GM12891 (cell line): ENCODE measurements at regions not wholly inside any gene's neighbourhood (a gene's known extent, or its start where the extent isn't known, plus 50 kb on each side); places are given as distances from the start of the nearest gene placed in this dataset.
A peak's percentile ranks its signal among the peaks of the same experiment; 100 is the strongest.

ENCODE experiments used
- DNase-seq: peaks from one replicate; pipeline ENCODE4 v3.0.0; 2011; ENCODE audit warnings: low spot score; ENCODE audit not compliant: insufficient read length
- FAIRE-seq: peaks from 2 replicates; lab custom pipeline; 2011; peaks lifted over from hg19 to GRCh38; lab: Jason Lieb, UNC
- PAX5 ChIP-seq: IDR thresholded peaks from 2 replicates; pipeline ENCODE4 v1.6.1; 2011; ENCODE audit warnings: low read length, moderate library complexity, mild to moderate bottlenecking; ENCODE audit not compliant: insufficient read depth, severe bottlenecking
- POLR2A ChIP-seq: IDR thresholded peaks from 2 replicates; pipeline ENCODE4 v1.6.1; 2011; ENCODE audit warnings: low read depth, low read length, control low read depth
- POLR2AphosphoS5 ChIP-seq: IDR thresholded peaks from 2 replicates; pipeline ENCODE4 v1.6.1; 2011; ENCODE audit warnings: low read depth, low read length, control low read depth
- POU2F2 ChIP-seq: IDR thresholded peaks from 2 replicates; pipeline ENCODE4 v1.6.1; 2011; ENCODE audit warnings: low read depth, mild to moderate bottlenecking, control low read depth, low read length, moderate library complexity
- SPI1 ChIP-seq: IDR thresholded peaks from 2 replicates; pipeline ENCODE4 v1.6.1; 2011; ENCODE audit warnings: low read depth, low read length, control low read depth
- TAF1 ChIP-seq: IDR thresholded peaks from 2 replicates; pipeline ENCODE4 v1.6.1; 2011; ENCODE audit warnings: low read depth, low read length, control low read depth

DNA sequence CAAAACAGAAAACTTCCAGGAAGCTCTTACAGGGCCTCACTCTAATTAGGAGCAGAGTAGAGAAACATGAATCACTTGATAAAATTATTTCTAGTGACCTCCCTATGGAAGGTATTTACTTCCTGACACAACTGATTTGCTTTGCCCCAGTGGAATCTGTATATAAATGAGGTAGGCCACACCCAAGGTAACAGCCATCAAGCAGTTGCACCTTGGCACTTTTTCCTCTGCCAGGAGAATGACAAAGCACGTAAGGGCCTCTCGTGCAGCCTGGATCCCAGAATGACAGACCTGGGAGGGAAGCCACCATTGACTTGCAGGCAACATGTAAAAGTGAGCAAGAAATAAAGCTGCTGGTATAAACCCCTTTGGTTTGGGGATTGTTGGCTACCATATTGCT is 620.0 kb upstream of the SLC39A10 start:
- FAIRE-seq (no peak), DNase-seq (no peak)
- no peak for TF ChIP-seq POLR2AphosphoS5
- no peak for TF ChIP-seq PAX5
- TF ChIP-seq POU2F2 = no peak
- no peak for TF ChIP-seq SPI1
- no peak for TF ChIP-seq POLR2A

DNA sequence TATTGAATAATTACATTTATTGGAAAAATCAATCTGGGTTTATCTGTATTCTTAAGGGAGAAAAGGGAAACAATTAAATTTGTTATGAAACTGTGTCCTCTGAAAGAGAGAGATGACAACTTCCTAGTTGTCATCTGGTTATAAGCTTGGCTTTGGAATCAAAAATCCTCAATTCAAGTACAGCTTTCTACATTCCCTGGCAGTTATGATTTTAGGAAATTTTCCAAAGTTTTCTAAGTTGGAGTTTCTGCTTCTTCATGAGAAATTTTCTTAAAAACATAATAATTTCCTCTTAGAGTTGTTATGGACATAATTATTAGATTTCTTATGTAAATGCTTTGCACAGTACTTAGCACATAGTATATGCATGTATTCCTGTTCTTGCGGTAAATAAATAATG is 625.6 kb upstream of the SLC39A10 start:
- no peak for DNase-seq
- FAIRE-seq = no peak
- TF ChIP-seq PAX5 = no peak
- no peak for TF ChIP-seq TAF1
- no peak for TF ChIP-seq SPI1
- TF ChIP-seq POLR2AphosphoS5 = no peak
- TF ChIP-seq POU2F2 = no peak
- no peak for TF ChIP-seq POLR2A

DNA sequence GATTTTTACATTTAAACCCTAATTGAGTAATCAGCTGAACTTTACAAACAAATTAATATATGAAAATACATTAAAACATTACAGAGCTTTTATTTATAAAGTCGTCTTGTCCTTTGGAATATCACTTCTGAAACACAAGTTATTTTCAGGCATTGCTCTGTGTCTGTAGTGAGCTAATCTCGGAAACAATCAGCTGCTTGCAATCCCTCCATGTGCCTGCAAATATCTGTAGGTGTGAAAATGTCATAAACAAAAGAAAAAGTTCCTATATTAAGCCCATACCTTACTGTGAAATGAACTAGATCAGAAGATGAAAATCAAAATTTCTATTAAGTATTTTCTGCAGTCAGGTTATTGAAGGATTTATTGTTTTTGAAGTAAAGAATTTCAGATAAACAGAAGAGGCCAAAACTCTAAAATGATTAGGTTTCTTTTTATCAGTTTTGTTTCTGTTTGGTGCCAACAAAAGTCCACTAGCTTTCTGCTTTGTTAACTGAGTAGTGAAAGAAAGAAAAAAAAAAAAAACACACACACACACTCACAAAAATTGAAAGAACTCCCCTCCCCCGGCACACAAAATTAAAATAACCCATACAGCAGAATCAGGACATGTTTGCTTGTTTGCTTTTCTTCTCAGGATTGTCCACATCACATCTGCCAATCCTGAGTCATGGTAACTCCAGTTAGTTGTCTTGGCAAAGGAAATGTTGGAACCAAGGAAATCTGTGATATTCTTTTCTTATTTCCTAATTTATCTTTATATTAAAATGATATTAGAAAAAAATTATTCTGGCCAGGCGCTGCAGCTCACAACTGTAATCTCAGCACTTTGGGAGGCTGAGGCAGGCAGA is 627.0 kb upstream of the SLC39A10 start:
- no peak for FAIRE-seq
- TF ChIP-seq TAF1 = no peak
- DNase-seq = no peak

DNA sequence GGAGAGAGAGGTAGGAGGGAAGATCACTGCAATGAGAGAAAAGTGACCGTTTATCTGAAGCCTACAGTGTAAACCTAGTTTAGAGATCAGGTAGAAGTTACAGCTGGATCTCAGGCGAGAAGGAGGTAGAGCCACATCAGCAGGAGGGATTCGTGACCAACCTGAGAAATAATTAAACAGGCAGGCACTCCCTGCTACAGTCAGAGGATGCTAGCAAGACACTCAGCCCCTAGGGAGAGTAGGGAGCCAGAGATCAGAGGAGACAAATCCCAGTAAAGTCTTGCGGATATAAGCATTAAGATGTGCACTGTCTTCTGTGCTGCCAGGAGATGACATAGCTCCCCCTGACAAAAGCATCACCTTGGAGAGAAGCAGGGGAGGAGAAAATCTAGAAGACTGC is 629.1 kb upstream of the SLC39A10 start:
- FAIRE-seq = no peak
- TF ChIP-seq POU2F2 (no peak), TAF1 (no peak), POLR2AphosphoS5 (no peak), PAX5 (no peak), SPI1 (no peak), POLR2A (no peak)
- DNase-seq = no peak

DNA sequence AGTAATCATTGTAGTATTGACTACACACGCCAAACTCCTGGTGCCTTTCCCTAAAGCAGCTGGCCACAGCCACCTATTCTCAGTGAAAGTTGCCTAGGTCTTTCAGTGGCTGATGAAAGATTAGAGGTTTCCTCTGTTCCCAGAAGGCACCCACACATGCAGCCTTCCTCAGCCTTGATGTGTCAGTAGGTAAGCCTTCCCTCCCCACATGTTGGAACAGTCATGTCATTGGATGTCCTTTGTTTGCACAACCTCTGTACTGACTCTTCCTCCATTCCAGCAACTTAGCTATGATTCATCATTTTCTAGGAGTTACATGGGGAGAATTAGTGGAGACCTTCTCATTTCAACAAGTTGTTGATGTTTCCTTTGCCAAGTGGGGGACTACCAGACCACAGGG is 630.8 kb upstream of the SLC39A10 start:
- TF ChIP-seq POLR2AphosphoS5 (no peak), POLR2A (no peak), SPI1 (no peak), POU2F2 (no peak)
- DNase-seq (no peak), FAIRE-seq (no peak)

DNA sequence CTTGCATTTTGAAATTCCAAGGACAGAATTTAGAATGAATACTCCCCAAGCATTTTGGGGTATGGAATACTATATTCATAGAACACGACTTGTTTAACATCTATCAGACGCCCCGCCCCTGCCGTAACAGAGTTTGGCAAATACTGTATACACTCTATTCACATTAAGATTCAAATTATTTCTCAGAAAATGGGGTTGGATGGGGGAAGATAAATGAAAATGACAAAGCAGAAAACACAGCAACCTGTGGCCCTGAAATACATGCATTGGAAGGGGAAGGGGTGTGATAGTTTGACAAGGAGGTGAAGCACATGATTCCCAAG is 634.6 kb upstream of the SLC39A10 start:
- FAIRE-seq = no peak

DNA sequence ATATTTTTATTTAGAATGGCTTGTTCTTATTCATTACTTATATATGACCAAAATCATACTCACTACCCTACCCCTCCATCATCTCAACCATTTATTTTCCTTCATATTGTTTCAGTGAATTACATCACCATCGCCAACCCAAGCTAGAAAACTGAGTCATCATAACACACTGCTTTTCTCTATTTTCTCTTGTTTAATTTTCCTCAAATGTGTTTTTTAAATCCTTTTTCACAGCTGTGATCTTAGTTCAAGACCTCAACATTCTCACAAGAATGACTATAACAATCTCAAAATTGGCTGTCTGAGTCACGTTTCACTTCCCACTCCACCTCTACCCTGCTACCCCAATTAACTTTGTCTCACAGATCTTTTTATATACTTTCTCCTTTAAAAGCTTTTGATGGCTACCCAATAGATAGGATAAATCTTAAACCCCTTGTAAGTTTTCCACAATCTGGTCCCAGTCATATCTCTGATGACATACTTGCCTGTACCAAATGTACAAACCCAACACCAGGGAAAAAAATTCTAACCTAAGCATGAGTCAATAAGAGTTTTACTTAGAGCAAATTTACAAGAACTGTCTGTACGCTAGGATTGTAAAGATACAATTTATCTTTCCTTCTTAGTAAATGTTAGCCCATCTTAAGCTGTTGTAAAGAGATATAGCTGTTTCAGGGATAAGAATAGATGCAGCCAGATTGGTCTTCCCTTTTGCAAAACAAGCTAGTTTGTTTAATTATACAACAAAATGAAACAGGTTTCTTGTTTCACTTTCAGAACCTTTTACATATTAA is 635.1 kb upstream of the SLC39A10 start:
- TF ChIP-seq SPI1 (peak; percentile 72), POLR2AphosphoS5 (no peak)
- no peak for FAIRE-seq
- no peak for DNase-seq

More for the DNA sequence above, 634.6 kb upstream of the SLC39A10 start:
- no peak for DNase-seq
- no peak for TF ChIP-seq TAF1
- no peak for TF ChIP-seq SPI1
- no peak for TF ChIP-seq POLR2A
- TF ChIP-seq POLR2AphosphoS5 = no peak
- no peak for TF ChIP-seq PAX5
- no peak for TF ChIP-seq POU2F2

DNA sequence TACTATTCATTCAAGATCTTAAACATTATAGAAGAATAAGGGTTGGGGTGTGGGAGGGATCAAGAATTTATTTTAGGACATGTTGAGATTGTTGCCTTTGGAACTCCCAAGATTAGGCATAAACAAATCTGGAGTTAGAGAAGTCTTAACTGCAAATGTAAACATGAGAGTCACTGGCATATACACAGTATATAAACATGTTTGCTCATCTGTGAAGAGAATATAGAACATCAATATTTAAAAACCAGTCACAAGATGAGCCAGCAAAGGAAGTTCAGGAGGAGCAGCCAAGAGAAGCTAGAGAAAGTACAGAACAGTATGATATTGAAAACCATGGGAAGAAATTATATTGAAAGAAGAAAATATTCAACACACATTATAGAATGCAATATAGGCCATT is 638.6 kb upstream of the SLC39A10 start:
- TF ChIP-seq TAF1 (no peak), SPI1 (no peak), POU2F2 (no peak), PAX5 (no peak), POLR2AphosphoS5 (no peak), POLR2A (no peak)
- no peak for FAIRE-seq
- no peak for DNase-seq

DNA sequence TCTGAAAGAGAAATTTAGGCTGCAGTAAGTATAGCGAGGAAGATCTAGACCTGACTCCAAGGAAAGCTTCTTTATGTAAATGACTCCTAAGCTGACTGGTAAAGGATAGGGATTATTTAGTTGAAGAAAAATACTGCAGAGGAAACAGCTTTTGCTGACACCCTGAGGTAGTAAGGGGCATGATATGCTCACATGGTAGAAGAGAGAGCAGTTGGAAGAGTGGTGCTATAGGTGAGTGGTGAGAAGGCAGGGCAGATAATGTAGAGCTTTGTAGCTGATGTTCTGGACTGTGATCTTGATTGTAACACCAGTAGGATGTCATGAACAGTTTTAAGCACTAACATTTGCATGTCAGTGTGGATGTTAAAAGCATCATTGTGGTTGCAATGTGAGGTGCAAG is 639.1 kb upstream of the SLC39A10 start:
- no peak for FAIRE-seq
- DNase-seq = no peak
- no peak for TF ChIP-seq TAF1
- TF ChIP-seq SPI1 = no peak
- no peak for TF ChIP-seq POLR2A
- TF ChIP-seq POLR2AphosphoS5 = no peak
- no peak for TF ChIP-seq POU2F2
- TF ChIP-seq PAX5 = no peak

DNA sequence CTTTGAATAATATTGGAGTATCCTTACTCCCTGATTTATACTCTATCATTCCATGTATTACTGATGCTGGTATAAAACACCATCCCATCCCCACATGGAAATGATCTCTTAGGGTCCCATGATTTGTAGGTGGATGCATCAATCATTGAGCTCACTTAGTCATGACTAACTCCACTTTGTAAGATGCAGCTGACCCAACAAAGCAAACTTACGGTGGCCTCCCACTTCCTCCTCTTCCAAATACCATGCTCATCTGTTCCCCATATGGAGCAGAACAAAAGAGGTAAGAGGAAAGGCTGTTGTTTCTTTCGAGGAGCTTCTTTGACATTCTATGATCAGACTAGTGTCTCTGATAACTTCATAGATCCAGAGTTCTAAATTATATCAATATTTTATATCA is 640.2 kb upstream of the SLC39A10 start:
- TF ChIP-seq POLR2AphosphoS5 = no peak
- TF ChIP-seq POU2F2 = no peak
- no peak for TF ChIP-seq PAX5
- no peak for DNase-seq
- FAIRE-seq = no peak
